ENCODE measurements at regions not wholly inside any gene's neighbourhood (a gene's known extent, or its start where the extent isn't known, plus 50 kb on each side); places are given as distances from the start of the nearest gene placed in this dataset.

- TF ChIP-seq IRF4 (IDR thresholded peaks at IDR 0.05; ENCODE audit: low read depth, low read length) (no peak), POLR2AphosphoS5 (IDR thresholded peaks at IDR 0.05; ENCODE audit: low read length) (no peak), SIN3A (IDR thresholded peaks at IDR 0.05; ENCODE audit: low read depth, low read length) (no peak), POLR2A (IDR thresholded peaks at IDR 0.05; ENCODE audit: low read depth, low read length) (no peak)
- TF ChIP-seq, protein P1, sequence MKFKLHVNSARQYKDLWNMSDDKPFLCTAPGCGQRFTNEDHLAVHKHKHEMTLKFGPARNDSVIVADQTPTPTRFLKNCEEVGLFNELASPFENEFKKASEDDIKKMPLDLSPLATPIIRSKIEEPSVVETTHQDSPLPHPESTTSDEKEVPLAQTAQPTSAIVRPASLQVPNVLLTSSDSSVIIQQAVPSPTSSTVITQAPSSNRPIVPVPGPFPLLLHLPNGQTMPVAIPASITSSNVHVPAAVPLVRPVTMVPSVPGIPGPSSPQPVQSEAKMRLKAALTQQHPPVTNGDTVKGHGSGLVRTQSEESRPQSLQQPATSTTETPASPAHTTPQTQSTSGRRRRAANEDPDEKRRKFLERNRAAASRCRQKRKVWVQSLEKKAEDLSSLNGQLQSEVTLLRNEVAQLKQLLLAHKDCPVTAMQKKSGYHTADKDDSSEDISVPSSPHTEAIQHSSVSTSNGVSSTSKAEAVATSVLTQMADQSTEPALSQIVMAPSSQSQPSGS (IDR thresholded peaks at IDR 0.05; ENCODE audit: low read length): no peak
- TF ChIP-seq, protein P2, sequence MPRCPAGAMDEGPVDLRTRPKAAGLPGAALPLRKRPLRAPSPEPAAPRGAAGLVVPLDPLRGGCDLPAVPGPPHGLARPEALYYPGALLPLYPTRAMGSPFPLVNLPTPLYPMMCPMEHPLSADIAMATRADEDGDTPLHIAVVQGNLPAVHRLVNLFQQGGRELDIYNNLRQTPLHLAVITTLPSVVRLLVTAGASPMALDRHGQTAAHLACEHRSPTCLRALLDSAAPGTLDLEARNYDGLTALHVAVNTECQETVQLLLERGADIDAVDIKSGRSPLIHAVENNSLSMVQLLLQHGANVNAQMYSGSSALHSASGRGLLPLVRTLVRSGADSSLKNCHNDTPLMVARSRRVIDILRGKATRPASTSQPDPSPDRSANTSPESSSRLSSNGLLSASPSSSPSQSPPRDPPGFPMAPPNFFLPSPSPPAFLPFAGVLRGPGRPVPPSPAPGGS (IDR thresholded peaks at IDR 0.05; ENCODE audit: borderline replicate concordance, insufficient read depth, low read depth, low read length, poor library complexity, severe bottlenecking): no peak
Observed at GRCh38 chr12:127273626-127274025, 993.3 kb upstream of the TMEM132C start.
